ENCODE measurements at regions not wholly inside any gene's neighbourhood (a gene's known extent, or its start where the extent isn't known, plus 50 kb on each side); places are given as distances from the start of the nearest gene placed in this dataset.

GRCh38 chr5:14090755-14091154 is 52.4 kb upstream of the TRIO start:
- no peak for DNase-seq

- no peak for DNase-seq
Observed at GRCh38 chr5:14090290-14090689, 52.9 kb upstream of the TRIO start.

- DNase-seq, result no peak
Observed at GRCh38 chr5:14089198-14089597, 53.9 kb upstream of the TRIO start.

- DNase-seq, result no peak
Observed at GRCh38 chr5:14086261-14086660, 56.9 kb upstream of the TRIO start.

- DNase-seq, result no peak
Observed at GRCh38 chr5:14082973-14083372, 60.2 kb upstream of the TRIO start.

- no peak for DNase-seq
Observed at GRCh38 chr5:14082523-14082922, 60.6 kb upstream of the TRIO start.

GRCh38 chr5:14081791-14082190 is 61.4 kb upstream of the TRIO start:
- DNase-seq, result no peak

GRCh38 chr5:14078716-14079115 is 64.4 kb upstream of the TRIO start:
- DNase-seq, result no peak

GRCh38 chr5:14077501-14077900 is 65.6 kb upstream of the TRIO start:
- DNase-seq, result no peak

GRCh38 chr5:14076561-14076960 is 66.6 kb upstream of the TRIO start:
- DNase-seq, result peak; percentile 24 to 71

GRCh38 chr5:14075937-14076336 is 67.2 kb upstream of the TRIO start:
- DNase-seq, result no peak

- DNase-seq, result no peak
Observed at GRCh38 chr5:14071433-14071832, 71.7 kb upstream of the TRIO start.

GRCh38 chr5:14069021-14069420 is 74.1 kb upstream of the TRIO start:
- DNase-seq, result no peak

- no peak for DNase-seq
Observed at GRCh38 chr5:14068136-14068535, 75.0 kb upstream of the TRIO start.

- no peak for DNase-seq
Observed at GRCh38 chr5:14066326-14066725, 76.8 kb upstream of the TRIO start.

- no peak for DNase-seq
Observed at GRCh38 chr5:14064841-14065240, 78.3 kb upstream of the TRIO start.

GRCh38 chr5:14063691-14064090 is 79.5 kb upstream of the TRIO start:
- no peak for DNase-seq

GRCh38 chr5:14063138-14063537 is 80.0 kb upstream of the TRIO start:
- DNase-seq, result no peak

GRCh38 chr5:14062178-14062577 is 81.0 kb upstream of the TRIO start:
- no peak for DNase-seq

GRCh38 chr5:14061106-14061505 is 82.0 kb upstream of the TRIO start:
- DNase-seq, result no peak

GRCh38 chr5:14060218-14060617 is 82.9 kb upstream of the TRIO start:
- no peak for DNase-seq

- DNase-seq, result no peak
Observed at GRCh38 chr5:14059810-14060209, 83.3 kb upstream of the TRIO start.

GRCh38 chr5:14057289-14057688 is 85.9 kb upstream of the TRIO start:
- no peak for DNase-seq

GRCh38 chr5:14056039-14056438 is 87.1 kb upstream of the TRIO start:
- no peak for DNase-seq

- DNase-seq, result no peak
Observed at GRCh38 chr5:14054965-14055963, 87.9 kb upstream of the TRIO start.
